HG03354 (cell line): ENCODE measurements at regions not wholly inside any gene's neighbourhood (a gene's known extent, or its start where the extent isn't known, plus 50 kb on each side); places are given as distances from the start of the nearest gene placed in this dataset.

ENCODE experiments used
- ATAC-seq: cut with Tn5 transposase; IDR thresholded peaks from one replicate; pipeline ENCODE4 v1.9.1; 2021; ENCODE audit warnings: mild to moderate bottlenecking; ENCODE audit not compliant: unreplicated experiment, poor library complexity, severe bottlenecking

DNA sequence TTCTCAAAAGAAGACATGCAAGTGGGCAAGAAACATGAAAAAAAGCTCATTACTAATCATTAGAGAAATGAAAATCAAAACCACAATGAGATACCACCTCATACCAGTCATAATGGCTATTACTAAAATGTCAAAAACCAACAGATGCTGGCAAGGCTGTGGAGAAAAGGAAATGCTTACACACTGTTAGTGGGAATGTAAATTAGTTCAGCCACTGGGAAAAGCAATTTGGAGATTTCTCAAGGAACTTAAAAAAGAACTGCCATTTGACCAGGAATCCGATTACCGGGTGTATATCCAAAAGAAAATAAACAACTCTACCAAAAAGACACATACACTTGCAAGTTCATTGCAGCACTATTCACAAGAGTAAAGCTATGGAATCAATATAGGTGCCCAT, 595.4 kb upstream of the RIOK2 start:
- no peak for ATAC-seq

DNA sequence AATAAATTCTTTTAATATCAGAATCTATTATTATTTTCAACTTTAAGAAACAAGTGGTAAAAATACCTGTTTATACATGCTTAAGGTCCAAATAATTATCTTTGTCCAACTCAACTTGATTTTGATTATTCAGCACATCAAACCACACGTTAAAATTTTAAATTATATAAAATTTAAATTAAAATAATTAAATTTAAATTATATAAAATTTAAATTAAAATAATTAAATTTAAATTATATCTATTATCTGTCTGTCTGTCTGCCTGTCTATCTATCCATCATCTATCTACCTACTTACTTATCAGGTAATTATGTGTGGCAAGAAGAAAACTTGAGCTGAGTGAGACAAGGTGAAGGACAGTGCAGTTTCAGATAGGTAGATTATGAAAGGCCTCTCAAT, 605.3 kb upstream of the RIOK2 start:
- ATAC-seq, result no peak

DNA sequence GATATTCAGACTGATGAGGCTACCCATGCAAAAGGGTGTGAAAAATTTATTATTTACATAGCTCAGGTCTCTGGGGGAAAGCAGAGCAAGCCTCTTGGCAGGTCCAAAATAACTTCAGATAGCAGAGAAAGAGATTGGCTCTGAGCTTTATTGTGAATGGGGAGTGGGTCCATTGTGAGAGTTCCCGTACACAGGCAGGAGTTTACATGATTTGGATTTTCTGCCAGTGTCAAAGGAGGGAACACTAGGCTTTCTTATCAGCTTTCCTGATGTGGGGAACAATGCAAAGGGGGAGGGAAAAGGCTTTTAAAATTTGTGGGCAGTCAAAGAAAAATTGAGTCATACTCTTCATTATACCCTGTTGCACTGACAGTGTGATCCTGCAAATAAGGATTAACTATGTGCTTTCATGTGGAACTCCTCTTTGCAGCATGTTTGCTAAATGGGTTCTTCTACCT, 615.0 kb upstream of the RIOK2 start:
- ATAC-seq, result peak; percentile 44

DNA sequence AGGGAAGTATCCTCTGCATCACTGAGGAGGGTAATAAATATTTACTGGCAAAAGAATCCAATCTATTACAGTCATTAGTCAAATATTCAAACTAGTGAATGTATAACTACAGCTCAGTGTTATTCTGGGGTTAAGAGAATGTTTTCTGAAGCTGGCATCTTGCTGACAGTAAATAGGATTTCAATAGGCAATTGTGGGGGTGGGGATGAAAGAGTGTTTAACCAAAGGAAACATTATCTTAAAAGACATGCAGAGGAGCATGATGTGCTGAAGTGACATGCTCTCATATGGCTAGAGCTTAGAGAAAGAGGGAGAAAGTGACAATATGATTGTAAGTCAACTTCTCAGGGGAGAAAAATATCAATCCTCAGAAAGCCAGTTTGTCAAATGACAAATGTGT, 618.4 kb upstream of the RIOK2 start:
- no peak for ATAC-seq

DNA sequence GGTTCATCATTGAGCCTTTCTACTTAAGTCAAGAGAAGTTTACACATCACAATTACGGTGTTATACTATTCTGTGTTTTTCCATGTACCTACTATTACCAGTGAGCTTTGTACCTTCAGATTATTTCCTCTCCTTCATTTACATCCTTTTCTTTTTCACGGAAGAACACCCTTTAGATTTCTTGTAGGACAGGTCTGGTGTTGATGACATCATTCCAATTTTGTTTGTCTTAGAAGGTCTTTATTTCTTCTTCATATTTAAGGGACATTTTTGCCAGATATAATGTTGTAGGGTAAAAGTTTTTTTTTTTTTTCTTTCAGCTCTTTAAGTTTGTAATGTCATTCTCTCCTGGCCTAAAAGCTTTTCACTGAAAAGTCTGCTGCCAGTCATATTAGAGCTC, 637.1 kb upstream of the RIOK2 start:
- no peak for ATAC-seq

DNA sequence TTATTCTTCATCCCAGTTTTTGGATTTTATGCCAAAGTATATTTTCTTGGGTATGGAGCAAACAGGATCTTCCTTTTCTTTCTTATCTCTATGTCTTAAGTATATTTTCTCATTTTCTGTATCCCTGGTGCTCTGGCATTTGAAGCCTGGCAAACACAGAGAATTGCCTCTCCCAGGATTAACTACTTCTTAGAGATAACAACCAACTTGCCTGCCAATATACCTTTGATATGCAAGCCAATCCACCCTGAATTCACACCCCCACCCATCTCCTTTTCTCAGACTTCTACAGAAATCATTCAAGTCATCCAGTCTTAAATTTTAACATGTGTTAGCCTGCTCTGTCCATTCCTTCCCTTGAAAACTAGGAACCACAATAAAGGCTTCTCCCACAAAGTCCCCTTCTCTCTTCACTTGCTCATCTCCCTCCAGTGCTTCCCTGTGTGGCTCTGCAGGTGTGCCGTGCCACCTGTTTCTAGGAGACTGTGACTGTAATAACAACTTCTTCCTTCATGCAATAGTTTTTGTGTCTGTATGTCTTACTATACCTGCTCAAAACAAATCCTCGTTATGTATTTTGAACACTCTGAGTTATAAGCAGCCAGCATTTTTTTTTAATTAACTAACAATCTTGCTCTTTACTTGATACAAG, 649.7 kb upstream of the RIOK2 start:
- no peak for ATAC-seq

DNA sequence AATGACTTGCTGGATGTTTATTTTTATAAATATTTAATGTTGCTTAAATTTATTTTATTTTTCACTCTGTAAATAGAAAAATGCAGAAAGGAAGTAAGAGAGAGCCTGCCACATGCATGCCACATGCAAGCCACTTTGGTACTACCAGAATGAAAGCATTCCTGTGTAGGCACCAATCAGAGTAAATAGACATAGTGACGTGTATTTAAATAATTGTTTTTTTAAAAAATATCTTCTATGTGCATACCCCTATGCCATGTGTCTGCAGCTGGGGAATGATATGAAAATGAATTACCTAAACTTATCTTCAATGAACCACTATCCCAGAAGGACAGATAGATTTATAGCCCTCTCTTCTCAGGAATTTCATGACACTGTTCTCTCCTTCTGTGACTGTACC, 651.5 kb upstream of the RIOK2 start:
- no peak for ATAC-seq

DNA sequence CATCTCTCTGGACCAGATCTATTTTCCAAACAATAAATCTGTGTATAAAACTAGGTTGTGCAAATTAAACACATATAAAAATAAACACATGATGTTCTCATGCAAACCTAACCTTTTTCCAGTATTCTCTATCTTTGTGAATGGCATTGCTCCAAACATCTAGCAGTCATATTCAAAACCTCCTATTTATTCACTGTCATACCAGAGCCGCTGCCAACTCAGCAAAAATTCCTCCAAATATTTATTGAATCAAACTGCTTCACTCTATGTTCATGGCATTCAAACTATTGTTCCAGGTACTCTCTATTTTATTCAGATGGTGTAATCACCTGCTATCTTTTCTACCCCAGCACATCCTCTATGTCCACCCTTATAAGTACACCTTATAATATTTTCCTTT, 652.1 kb upstream of the RIOK2 start:
- no peak for ATAC-seq

DNA sequence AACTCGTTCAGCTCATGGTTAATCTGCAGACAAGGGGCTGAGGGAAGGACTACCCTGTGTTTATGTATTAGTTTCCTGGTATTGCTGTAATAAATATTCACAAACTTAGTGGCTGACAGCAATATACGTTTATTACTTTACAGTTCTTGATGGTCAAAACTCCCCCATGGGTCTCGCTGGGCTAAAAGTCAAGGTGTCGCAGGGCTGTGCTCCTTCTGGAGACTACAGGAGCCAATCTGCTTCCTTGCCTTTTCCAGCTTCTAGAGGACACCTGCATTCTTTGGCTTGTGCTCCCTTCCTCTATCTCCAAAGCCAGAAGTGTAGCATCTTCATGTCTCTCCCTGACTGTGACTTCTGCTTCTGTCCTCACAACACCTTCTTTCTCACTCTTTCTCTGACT, 653.8 kb upstream of the RIOK2 start:
- no peak for ATAC-seq

DNA sequence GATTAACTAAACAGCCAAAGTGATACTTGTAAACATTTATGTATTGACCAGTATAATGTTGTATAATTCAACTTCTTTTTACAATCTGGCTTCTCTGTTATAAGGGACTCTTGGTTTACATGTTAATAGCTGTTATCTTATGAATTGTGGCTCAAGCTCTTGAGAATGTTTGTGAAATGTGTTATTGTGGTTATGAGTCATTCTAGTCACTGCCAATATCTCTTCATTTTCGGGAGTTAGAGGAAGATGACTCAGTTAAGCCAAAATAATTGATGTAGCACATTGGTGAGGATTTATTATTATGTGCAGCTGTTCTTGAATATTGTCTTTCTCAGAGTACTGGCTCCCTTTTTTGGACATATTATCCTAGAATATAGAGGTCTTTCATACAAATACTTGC, 655.2 kb upstream of the RIOK2 start:
- peak; percentile 97 for ATAC-seq

DNA sequence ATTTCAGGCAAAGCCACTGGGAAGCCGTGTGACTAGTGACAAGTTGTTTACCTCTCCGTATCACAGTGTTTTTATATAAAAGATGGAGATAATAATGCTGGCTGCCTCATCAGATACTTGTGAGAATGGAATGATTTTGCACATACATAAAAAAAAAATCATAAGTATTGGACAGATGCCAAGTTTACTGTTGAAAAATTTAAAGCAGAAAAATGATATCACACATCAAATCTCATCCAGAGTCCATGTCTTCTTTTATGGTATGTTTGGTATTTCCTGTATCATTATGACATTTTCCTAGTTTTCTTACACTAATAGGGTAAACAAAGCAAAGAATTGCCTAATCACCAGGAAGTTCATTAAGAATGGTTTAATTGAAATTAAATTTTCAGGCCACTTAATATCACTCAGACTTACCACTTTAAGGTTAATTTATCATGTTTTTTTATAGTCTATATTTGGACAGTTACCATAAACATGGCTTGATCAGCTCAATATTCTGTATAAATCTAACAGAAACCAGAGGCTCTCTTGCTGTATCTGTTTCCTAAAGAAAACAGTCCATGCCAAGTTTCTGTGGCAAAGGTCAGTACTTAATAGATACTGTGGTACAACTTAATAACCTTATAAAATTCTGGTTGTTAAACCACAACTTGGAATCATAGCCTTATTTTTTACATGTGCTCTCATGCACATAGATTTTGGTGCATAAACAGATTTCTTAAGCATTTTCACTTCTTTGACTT, 656.5 kb upstream of the RIOK2 start:
- ATAC-seq, result no peak

DNA sequence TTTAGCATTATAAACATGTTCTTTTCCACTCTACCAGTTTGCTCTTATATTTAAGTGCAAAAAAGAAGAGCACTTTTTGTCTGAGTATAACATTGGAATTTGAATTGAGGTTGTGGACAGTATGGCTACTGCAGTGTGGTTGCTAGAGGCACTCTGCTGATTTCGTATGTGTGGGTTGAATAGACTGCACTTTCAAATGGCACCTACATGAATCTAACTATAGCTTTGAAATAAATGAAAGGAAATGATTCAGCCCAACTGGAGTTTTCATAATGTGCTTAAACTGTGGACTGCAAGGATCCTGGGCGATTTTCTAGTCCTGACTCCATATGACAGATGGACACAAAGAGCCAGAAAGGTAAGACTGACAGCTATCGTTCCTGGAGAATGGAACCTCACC, 657.6 kb upstream of the RIOK2 start:
- no peak for ATAC-seq

DNA sequence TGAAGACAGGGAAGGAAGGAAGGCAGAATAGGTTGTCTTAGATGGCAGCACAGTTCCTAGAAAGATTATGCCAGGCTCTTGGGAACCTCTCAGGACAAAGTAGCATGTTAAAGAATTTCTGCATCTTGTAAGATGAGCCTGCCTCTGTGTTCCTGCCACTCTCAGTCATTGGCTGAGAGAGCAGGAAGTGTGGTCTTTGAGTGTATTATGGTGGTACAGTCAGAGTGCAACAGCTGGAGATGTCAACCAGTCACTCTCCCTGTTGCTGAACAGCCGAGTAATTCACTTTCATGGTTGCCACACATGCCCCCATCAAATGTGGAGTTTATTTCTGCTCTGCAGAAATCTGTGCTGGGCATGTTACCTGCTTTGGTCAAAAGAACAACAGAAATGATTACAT, 659.6 kb upstream of the RIOK2 start:
- no peak for ATAC-seq

DNA sequence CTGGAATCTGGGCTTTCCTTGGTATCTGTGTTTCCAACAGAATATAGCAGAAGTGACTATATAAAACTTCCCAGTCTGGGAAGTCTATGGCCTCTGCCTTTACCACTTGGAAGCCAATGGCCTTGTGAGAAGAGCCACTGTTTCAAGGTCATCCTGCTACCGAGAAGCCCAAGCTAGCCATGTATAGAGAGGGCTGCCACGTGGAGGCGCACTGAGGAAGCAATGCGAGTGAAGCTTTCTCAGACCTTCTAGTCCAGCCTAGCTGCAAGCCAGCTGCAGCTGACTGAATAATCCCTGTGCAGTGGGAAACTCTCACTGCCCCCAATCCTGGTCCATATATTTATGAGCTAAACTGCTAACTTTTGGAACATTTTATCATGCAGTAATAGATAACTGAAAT, 661.8 kb upstream of the RIOK2 start:
- ATAC-seq, result no peak

DNA sequence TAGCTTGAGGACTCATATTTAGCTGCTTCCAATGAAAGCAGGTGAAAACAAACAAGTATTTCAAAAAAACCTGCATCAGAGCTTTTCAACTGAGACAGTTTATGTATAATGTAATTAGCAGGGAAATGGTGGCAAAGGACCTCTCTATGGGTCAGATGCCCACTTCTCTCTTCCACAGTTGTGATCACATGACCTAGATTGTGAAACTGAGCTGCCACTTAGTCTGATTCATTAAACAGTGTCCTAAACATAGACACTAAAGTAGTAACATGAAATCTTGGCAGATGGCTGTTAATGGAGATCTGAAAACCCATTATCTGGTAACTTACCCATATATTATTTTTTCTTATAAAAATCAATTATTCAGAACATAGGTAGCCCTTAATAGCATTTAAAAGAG, 663.6 kb upstream of the RIOK2 start:
- ATAC-seq, result no peak

DNA sequence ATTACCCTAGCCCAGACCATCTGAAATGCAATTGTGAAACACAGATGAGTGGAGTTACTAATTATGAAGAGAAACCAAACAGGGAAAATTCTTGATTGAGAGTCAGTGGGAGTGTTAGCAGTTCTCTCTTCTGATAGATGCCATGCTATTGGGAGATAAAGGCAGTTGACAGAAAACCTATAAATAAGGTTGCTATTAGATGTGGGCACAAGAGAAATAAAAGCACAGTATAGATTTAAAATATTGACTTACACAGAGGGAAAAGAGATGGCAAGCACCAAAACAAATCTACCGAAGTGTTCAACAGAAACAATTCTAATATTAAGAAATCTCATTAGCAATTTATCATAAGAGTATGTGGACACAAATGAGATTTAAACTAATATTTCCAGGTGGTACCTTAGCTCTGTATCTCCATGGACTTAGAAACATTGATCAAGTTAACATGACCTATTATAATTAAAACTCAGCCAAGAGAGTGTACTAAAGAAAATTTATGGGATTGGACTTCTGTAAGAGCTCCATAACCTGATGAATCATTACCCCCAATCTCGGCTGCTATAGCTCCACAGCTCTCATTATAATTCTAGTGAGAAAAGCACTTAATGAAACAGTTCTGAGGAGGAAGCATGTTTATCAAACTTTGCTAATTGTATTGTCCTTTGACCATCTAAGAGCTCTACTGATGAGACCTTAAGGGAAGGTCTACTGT, 665.0 kb upstream of the RIOK2 start:
- ATAC-seq, result no peak

DNA sequence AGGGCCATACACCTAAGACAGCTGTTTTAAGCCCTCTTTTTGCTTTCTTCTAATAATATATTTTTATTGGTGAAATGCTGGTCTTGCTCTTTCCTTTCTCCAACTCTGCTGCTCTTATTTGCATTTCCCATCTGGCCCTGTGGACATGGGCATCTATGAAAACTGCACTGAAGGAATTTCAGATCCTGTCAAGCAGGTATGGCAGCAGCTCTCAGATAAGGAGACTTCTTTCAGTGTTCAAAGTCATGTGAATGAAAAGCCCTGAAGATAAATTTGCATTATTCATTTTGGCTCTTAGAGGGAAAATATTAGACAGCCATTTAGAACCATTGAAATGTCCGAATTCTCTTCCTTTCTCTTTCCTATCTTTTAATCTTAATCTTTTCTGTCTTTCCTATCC, 668.0 kb upstream of the RIOK2 start:
- ATAC-seq, result no peak

DNA sequence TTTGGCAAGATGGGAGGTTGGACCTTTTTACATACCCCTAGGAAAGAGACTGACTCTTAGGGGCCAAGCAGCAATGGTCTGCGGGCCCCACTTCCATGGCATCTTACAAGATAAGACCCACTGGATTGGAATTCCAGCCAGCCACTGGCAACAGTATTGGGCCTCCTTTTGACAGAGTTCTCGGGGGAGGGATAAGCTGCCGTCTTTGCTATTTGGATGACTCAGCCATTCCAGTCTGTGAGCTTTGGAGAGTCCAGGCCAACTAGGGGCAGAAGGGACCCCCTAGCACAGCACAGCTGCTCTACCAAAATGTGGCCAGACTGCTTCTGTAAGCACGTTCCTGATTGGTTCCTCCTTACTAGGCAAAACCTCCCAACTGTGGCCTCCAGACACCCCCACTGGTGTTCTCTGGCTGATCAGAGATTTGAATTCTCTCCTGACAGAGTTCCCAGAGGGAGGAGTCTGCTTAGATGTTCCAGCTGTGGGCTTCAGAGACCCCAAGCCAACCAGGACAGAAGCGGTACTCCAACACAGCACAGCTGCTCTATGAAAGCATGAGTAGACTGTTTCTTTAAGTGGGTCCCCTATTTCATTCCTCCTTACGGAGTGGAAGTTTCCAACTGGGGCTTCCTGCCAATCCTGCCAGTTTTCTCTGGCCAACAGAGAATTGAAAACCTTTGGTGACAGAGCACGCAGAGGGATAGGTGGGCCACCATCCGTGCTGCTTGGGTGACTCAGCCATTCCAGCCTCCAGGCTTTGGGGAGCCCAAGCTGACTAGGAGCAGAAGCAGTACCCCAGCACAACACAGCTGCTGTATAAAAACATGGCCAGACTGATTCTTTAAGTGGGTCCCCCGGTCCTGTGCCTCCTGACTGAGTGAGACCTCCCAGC, 672.1 kb upstream of the RIOK2 start:
- no peak for ATAC-seq

DNA sequence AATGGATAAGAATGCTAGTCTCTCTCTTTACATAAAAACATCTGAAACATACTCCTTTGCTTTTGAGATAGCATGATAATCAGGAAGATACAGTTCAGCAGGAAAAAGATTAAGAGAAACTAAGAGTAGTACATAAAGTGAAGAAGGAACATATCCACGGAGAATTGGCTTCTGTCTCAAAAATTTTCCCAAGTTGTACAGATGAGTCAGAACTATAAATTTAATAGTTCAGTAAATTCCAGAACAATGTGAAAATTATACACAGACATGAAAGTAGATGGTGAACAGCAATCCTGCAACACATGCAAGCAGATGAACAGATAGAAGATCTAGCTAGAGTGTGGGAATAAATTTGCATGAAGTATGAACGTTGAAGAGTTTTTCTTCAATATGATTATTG, 691.4 kb upstream of the RIOK2 start:
- ATAC-seq, result no peak

DNA sequence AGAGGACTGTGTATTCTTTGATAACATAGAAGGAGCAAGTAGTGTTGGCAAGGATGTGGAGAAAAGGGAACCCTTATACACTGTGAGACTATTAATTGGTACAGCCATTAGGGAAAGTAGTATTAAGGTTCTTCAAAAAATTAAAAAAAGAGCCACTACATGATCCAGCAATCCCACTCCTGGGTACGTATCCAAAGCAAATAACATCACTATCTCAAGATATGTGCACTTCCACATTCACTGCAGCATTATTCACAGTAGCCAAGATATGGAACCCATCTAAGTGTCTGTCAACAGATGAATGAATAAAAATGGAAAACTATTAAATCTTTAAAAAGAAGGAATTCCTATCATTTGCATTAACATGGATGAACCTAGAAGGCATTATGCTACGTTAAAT, 693.2 kb upstream of the RIOK2 start:
- no peak for ATAC-seq
